Left lung (tissue), 4 donors: ENCODE measurements at regions not wholly inside any gene's neighbourhood (a gene's known extent, or its start where the extent isn't known, plus 50 kb on each side); places are given as distances from the start of the nearest gene placed in this dataset.

Source experiments
- ATAC-seq: fragments of 200-7000 bp; cut with Tn5 transposase; one replicate; pipeline ENCODE4 v1.9.1; 2020; ENCODE audit warnings: moderate library complexity
- DNase-seq, 4 donors: peaks; one replicate each; pipeline ENCODE4 v3.0.0-alpha.2; 2013 to 2020
- H3K27ac ChIP-seq, 2 donors: fragments of 200-600 bp; sonication (generic) in 1 of 2; one replicate each; pipeline versions ENCODE4 v1.5.0 to v1.8.0; 2020 to 2021
- H3K27me3 ChIP-seq, 2 donors: fragments of 200-600 bp; sonication (generic) in 1 of 2; one replicate each; pipeline versions ENCODE4 v1.5.0 to v1.8.0; 2020 to 2021
- H3K36me3 ChIP-seq, 2 donors: fragments of 200-600 bp; sonication (generic) in 1 of 2; one replicate each; pipeline versions ENCODE4 v1.5.0 to v1.8.0; 2020 to 2021
- H3K4me1 ChIP-seq, 2 donors: fragments of 200-600 bp; one replicate each; pipeline ENCODE4 v1.8.0; 2021
- H3K4me3 ChIP-seq, 2 donors: fragments of 200-600 bp; sonication (generic) in 1 of 2; one replicate each; pipeline versions ENCODE4 v1.5.0 to v1.8.0; 2020 to 2021; ENCODE audit warnings: mild to moderate bottlenecking in 1 of 2
- H3K9me3 ChIP-seq, 2 donors: fragments of 200-600 bp; sonication (generic) in 1 of 2; one replicate each; pipeline versions ENCODE4 v1.5.0 to v1.8.0; 2020 to 2021
- CTCF ChIP-seq, 2 donors: fragments of 200-600 bp; sonication (generic) in 1 of 2; IDR thresholded peaks; one replicate each; pipeline versions ENCODE4 v1.5.0 to v1.8.0; 2021; ENCODE audit warnings: antibody characterized with exemption in 2 of 2
- intact Hi-C, 2 donors: fragments of 100-400 bp; cut with DNase I; formaldehyde crosslinking; loops; one replicate each; pipeline versions ENCODE4 v1.11.2 to v1.14.2; 2022
- donor health status: DM: no; HTN: yes; CAD: no.
- donor health status: DM: no; HTN: no; CAD: no.

GRCh38 chr1:58201492-58202106, 344.9 kb downstream of the OMA1 start:
- no peak overlapping the region for H3K4me3 ChIP-seq
- ATAC-seq (no peak), DNase-seq (no peak)
- no peaks in the 10 kb centered on the region for H3K4me1 ChIP-seq
- H3K27ac ChIP-seq = no peak overlapping the region
- H3K36me3 ChIP-seq = no peaks in the 10 kb centered on the region
- intact Hi-C loops = no loop called here
- H3K27me3 ChIP-seq = no peaks in the 10 kb centered on the region
- TF ChIP-seq CTCF (IDR thresholded peaks at IDR 0.05) = no peak
- H3K9me3 ChIP-seq = no peaks in the 10 kb centered on the region

- intact Hi-C loops = no loop called here
- no peaks in the 10 kb centered on the region for H3K4me1 ChIP-seq
- H3K27ac ChIP-seq = no peak overlapping the region
- H3K27me3 ChIP-seq = no peaks in the 10 kb centered on the region
- TF ChIP-seq CTCF (IDR thresholded peaks at IDR 0.05) = no peak
- no peaks in the 10 kb centered on the region for H3K36me3 ChIP-seq
- DNase-seq (no peak), ATAC-seq (no peak)
- no peak overlapping the region for H3K4me3 ChIP-seq
- H3K9me3 ChIP-seq = no peaks in the 10 kb centered on the region
These were observed 346.1 kb downstream of the OMA1 start for GRCh38 chr1:58200437-58200836.

- ATAC-seq = no peak
- intact Hi-C loops = no loop called here
These were observed 348.7 kb downstream of the OMA1 start for GRCh38 chr1:58197811-58198210.

GRCh38 chr1:58190267-58190988, 356.1 kb downstream of the OMA1 start:
- H3K4me1 ChIP-seq = no peaks in the 10 kb centered on the region
- no peaks in the 10 kb centered on the region for H3K9me3 ChIP-seq
- H3K4me3 ChIP-seq = no peak overlapping the region
- DNase-seq = no peak
- intact Hi-C loops = no loop called here
- no peak overlapping the region for H3K27ac ChIP-seq
- H3K36me3 ChIP-seq = no peaks in the 10 kb centered on the region
- ATAC-seq = no peak
- no peak for TF ChIP-seq CTCF (IDR thresholded peaks at IDR 0.05)
- no peaks in the 10 kb centered on the region for H3K27me3 ChIP-seq

More at GRCh38 chr1:58197811-58198210, 348.7 kb downstream of the OMA1 start:
- H3K4me1 ChIP-seq = no peaks in the 10 kb centered on the region
- no peak for TF ChIP-seq CTCF (IDR thresholded peaks at IDR 0.05)
- no peaks in the 10 kb centered on the region for H3K36me3 ChIP-seq
- DNase-seq = no peak
- no peaks in the 10 kb centered on the region for H3K9me3 ChIP-seq
- no peaks in the 10 kb centered on the region for H3K27me3 ChIP-seq
- H3K4me3 ChIP-seq = no peak overlapping the region
- H3K27ac ChIP-seq = no peak overlapping the region

GRCh38 chr1:58189453-58189852, 357.1 kb downstream of the OMA1 start:
- ATAC-seq (no peak), DNase-seq (no peak)
- intact Hi-C loops = no loop called here
- no peaks in the 10 kb centered on the region for H3K27me3 ChIP-seq
- no peaks in the 10 kb centered on the region for H3K4me1 ChIP-seq
- H3K9me3 ChIP-seq = no peaks in the 10 kb centered on the region
- no peaks in the 10 kb centered on the region for H3K36me3 ChIP-seq
- H3K27ac ChIP-seq = no peak overlapping the region
- H3K4me3 ChIP-seq = no peak overlapping the region
- TF ChIP-seq CTCF (IDR thresholded peaks at IDR 0.05) = no peak
